ENCODE measurements at regions not wholly inside any gene's neighbourhood (a gene's known extent, or its start where the extent isn't known, plus 50 kb on each side); places are given as distances from the start of the nearest gene placed in this dataset.

GRCh38 chr15:94791008-94791407 is 559.6 kb downstream of the MCTP2 start:
- intact Hi-C loops (cut with micrococcal nuclease): no loop called here
- Mint-ChIP-seq H3K4me3 (no peak overlapping the region), H3K27ac (no peak overlapping the region), H3K4me1 (ENCODE audit: low read depth) (no peaks in the 10 kb centered on the region), H3K36me3 (ENCODE audit: low read depth) (no peaks in the 10 kb centered on the region), H3K9me3 (no peaks in the 10 kb centered on the region), H3K27me3 (no peaks in the 10 kb centered on the region)
- ChIA-PET POLR2A (no interaction called here), CTCF (no interaction called here)
- TF ChIP-seq CTCF (IDR thresholded peaks at IDR 0.05): no peak
- ATAC-seq (no peak), DNase-seq (no peak)

- H3K36me3 Mint-ChIP-seq (ENCODE audit: low read depth): no peaks in the 10 kb centered on the region
- no peaks in the 10 kb centered on the region for H3K27me3 Mint-ChIP-seq
- no peak overlapping the region for H3K4me3 Mint-ChIP-seq
- no peak for TF ChIP-seq CTCF (IDR thresholded peaks at IDR 0.05)
- ChIA-PET POLR2A (no interaction called here), CTCF (no interaction called here)
- intact Hi-C loops (cut with micrococcal nuclease): no loop called here
- ATAC-seq (no peak), DNase-seq (no peak)
- no peak overlapping the region for H3K27ac Mint-ChIP-seq
- H3K4me1 Mint-ChIP-seq (ENCODE audit: low read depth): no peaks in the 10 kb centered on the region
- H3K9me3 Mint-ChIP-seq: no peaks in the 10 kb centered on the region
Observed at GRCh38 chr15:94791510-94791909, 560.1 kb downstream of the MCTP2 start.

GRCh38 chr15:94792196-94792595 is 560.8 kb downstream of the MCTP2 start:
- Mint-ChIP-seq H3K27me3 (no peaks in the 10 kb centered on the region), H3K9me3 (no peaks in the 10 kb centered on the region), H3K4me3 (no peak overlapping the region), H3K27ac (no peak overlapping the region), H3K36me3 (ENCODE audit: low read depth) (no peaks in the 10 kb centered on the region), H3K4me1 (ENCODE audit: low read depth) (no peaks in the 10 kb centered on the region)
- no peak for DNase-seq
- no peak for ATAC-seq
- intact Hi-C loops (cut with micrococcal nuclease): no loop called here
- CTCF ChIA-PET: no interaction called here
- no peak for TF ChIP-seq CTCF (IDR thresholded peaks at IDR 0.05)
- POLR2A ChIA-PET: no interaction called here

- Mint-ChIP-seq H3K9me3 (peaks cover 3% of the 10 kb centered on the region), H3K4me1 (ENCODE audit: low read depth) (no peaks in the 10 kb centered on the region), H3K4me3 (no peak overlapping the region), H3K36me3 (ENCODE audit: low read depth) (no peaks in the 10 kb centered on the region), H3K27me3 (no peaks in the 10 kb centered on the region), H3K27ac (no peak overlapping the region)
- TF ChIP-seq CTCF (IDR thresholded peaks at IDR 0.05): no peak
- POLR2A ChIA-PET: interaction anchor here (1.2 kb wide), 1 partner anchor 28 kb away, joined by 3 read pairs; no protein-coding TSS in a partner anchor
- intact Hi-C loops (cut with micrococcal nuclease): no loop called here
- DNase-seq (no peak), ATAC-seq (no peak)
- CTCF ChIA-PET: no interaction called here
Observed at GRCh38 chr15:94793207-94793606, 561.8 kb downstream of the MCTP2 start.

- Mint-ChIP-seq H3K9me3 (peaks cover 3% of the 10 kb centered on the region), H3K36me3 (ENCODE audit: low read depth) (no peaks in the 10 kb centered on the region), H3K27me3 (no peaks in the 10 kb centered on the region), H3K27ac (no peak overlapping the region), H3K4me1 (ENCODE audit: low read depth) (no peaks in the 10 kb centered on the region), H3K4me3 (no peak overlapping the region)
- ATAC-seq: no peak
- ChIA-PET CTCF (no interaction called here), POLR2A (interaction anchor here (1.2 kb wide), 1 partner anchor 28 kb away, joined by 3 read pairs; no protein-coding TSS in a partner anchor)
- DNase-seq: no peak
- intact Hi-C loops (cut with micrococcal nuclease): no loop called here
- no peak for TF ChIP-seq CTCF (IDR thresholded peaks at IDR 0.05)
Observed at GRCh38 chr15:94793641-94794040, 562.3 kb downstream of the MCTP2 start.

All from activated CD8-positive, alpha-beta T cell treated with anti-CD3 and anti-CD28 coated beads for 36 hours (primary cell).